Ovary (tissue), 7 donors: ENCODE measurements at regions not wholly inside any gene's neighbourhood (a gene's known extent, or its start where the extent isn't known, plus 50 kb on each side); places are given as distances from the start of the nearest gene placed in this dataset.

Source experiments
- DNase-seq, 5 donors: peaks; one replicate each; pipeline ENCODE4 v3.0.0-alpha.2; 2019 to 2020
- H3K27ac ChIP-seq, 2 donors: fragments of 200-600 bp; one replicate each; pipeline versions ENCODE4 v1.5.1 to v1.8.0; 2019 to 2022
- H3K27me3 ChIP-seq: fragments of 200-600 bp; one replicate; pipeline ENCODE4 v1.8.0; 2022
- H3K36me3 ChIP-seq: fragments of 200-600 bp; sonication (generic); one replicate; pipeline ENCODE4 v1.5.1; 2019
- H3K4me1 ChIP-seq: one replicate; pipeline ENCODE4 v1.8.1; 2013; ENCODE audit warnings: mild to moderate bottlenecking, moderate library complexity; ENCODE audit not compliant: insufficient read depth
- H3K4me3 ChIP-seq: fragments of 200-600 bp; sonication (generic); one replicate; pipeline ENCODE4 v1.5.1; 2017
- H3K9me3 ChIP-seq, 2 donors: fragments of 200-600 bp in 1 of 2; sonication (generic) in 1 of 2; one replicate each; pipeline versions ENCODE4 v1.5.1 to v1.8.1; 2013 to 2019; ENCODE audit warnings: mild to moderate bottlenecking in 1 of 2, moderate library complexity in 1 of 2
- EP300 ChIP-seq: sonication (generic); formaldehyde crosslinking; IDR thresholded peaks from one replicate; pipeline ENCODE4 v1.6.1; 2017; ENCODE audit warnings: antibody characterized with exemption
- POLR2A ChIP-seq: fragments of 450-650 bp; IDR thresholded peaks from one replicate; pipeline ENCODE4 v1.6.1; 2017; ENCODE audit warnings: antibody characterized with exemption, mild to moderate bottlenecking, moderate library complexity
- WGBS, 3 donors: extraction: QIAGEN DNeasy Blood & Tissue Kit in 1 of 3; methylation state at CpG; one replicate each; pipeline versions ENCODE4 v1.1.5 to v1.1.7; 2013 to 2017; 5-methylcytosine and 5-hydroxymethylcytosine counted together
- intact Hi-C, 4 donors: fragments of 100-400 bp; cut with DNase I; formaldehyde crosslinking; loops; one replicate each; pipeline versions ENCODE4 v1.11.0 to v1.15.1; 2022 to 2023
- TF ChIP-seq, protein P1 (sequence below), 3 donors: fragments of 450-650 bp in 2 of 3; fragments of 200-600 bp in 1 of 3; IDR thresholded peaks; one replicate each; pipeline versions ENCODE4 v1.5.1 to v1.8.0; 2016 to 2022; ENCODE audit warnings: antibody characterized with exemption in 3 of 3, mild to moderate bottlenecking in 1 of 3
- donor health status: DM: no; HTN: no; CAD: no; lungs with moderate emphysema.
- donor health status: DM: no; HTN: no; CAD: no.
- donor health status: Bipolar disorder and iron deficiency.
- donor health status: DM: no; HTN: no; CAD: no.
- donor health status: DM: yes; HTN: yes; CAD: no.

DNA sequence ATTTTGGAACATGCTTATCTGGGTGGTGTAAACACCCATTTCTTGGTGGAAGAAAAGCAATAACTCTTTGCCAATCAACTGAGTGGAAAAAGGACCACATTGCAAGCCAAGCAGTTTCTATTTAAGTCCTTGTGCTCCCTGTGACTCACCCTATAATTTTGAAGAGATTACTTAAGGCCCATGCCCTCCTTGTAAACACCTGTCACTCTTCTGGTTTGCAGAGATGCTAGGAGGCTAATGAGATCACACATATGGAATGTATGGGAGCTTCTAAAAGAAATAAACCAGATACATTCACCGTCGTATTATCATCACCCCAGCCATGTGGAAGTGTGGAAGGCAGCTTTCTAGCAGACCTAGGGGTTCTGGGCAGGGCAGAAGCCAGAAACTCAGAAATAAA is 337.1 kb downstream of the GADD45G start:
- H3K4me1 ChIP-seq, result peaks cover 11% of the 10 kb centered on the region
- H3K4me3 ChIP-seq, result no peak overlapping the region
- no peaks in the 10 kb centered on the region for H3K27me3 ChIP-seq
- no peak overlapping the region for H3K27ac ChIP-seq
- no peak for DNase-seq
- intact Hi-C loops, result no loop called here
- H3K9me3 ChIP-seq, result no peaks in the 10 kb centered on the region
- TF ChIP-seq POLR2A (no peak), EP300 (no peak)
- TF ChIP-seq, protein P1, sequence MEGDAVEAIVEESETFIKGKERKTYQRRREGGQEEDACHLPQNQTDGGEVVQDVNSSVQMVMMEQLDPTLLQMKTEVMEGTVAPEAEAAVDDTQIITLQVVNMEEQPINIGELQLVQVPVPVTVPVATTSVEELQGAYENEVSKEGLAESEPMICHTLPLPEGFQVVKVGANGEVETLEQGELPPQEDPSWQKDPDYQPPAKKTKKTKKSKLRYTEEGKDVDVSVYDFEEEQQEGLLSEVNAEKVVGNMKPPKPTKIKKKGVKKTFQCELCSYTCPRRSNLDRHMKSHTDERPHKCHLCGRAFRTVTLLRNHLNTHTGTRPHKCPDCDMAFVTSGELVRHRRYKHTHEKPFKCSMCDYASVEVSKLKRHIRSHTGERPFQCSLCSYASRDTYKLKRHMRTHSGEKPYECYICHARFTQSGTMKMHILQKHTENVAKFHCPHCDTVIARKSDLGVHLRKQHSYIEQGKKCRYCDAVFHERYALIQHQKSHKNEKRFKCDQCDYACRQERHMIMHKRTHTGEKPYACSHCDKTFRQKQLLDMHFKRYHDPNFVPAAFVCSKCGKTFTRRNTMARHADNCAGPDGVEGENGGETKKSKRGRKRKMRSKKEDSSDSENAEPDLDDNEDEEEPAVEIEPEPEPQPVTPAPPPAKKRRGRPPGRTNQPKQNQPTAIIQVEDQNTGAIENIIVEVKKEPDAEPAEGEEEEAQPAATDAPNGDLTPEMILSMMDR (IDR thresholded peaks at IDR 0.05), result no peak
- H3K36me3 ChIP-seq, result no peaks in the 10 kb centered on the region
- WGBS, 3 donors, result 27 to 47% (median 42%) methylated on average over 2 of the region's 2 CpGs

DNA sequence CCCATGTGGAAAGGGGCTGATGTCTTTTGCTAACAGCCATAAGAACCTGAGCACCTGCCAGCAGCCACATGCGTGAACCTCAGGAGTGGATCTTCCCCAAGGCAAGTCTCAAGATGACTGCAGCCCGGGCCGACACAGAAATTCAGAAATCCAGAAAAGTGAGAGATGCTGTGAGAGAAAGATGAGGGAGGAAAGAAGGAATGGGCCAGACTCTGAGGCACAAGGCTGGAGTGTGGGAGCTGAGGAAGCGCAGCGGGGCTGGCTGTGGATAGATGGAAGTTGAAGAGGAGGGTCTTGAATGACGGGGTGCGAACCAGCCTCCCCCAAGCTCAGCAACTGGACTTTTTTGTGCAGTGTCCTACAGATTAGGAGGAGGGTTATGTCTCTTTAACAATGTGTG is 337.8 kb downstream of the GADD45G start:
- H3K9me3 ChIP-seq, result no peaks in the 10 kb centered on the region
- intact Hi-C loops, result no loop called here
- peaks cover 11% of the 10 kb centered on the region for H3K4me1 ChIP-seq
- H3K27ac ChIP-seq, result no peak overlapping the region
- DNase-seq, result no peak
- 75 to 91% (median 91%) methylated on average over 7 of the region's 7 CpGs for WGBS, 3 donors
- H3K27me3 ChIP-seq, result no peaks in the 10 kb centered on the region
- no peaks in the 10 kb centered on the region for H3K36me3 ChIP-seq
- TF ChIP-seq, protein P1 (IDR thresholded peaks at IDR 0.05), result no peak
- no peak for TF ChIP-seq EP300
- no peak for TF ChIP-seq POLR2A
- H3K4me3 ChIP-seq, result no peak overlapping the region

DNA sequence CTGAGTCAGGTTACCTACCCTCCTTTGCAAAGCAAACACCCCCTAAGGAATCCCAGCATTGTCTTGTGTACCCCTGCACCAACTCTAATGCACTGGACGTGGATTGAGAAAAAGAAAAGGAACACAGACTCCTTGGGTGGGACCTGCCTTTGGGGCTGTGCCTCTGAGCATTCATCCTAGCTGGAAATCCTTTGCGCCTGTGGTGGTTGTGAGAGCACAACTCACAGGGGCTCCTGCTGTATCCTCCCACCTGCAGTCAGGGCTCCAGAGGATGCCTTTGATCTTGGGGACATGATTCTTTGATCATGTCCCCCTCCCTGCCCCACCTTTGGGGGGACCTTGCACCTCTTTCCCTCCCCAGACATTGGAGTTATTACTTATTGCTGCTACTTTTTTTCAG is 338.5 kb downstream of the GADD45G start:
- DNase-seq, result no peak
- Histone ChIP-seq H3K4me1 (peaks cover 11% of the 10 kb centered on the region), H3K4me3 (no peak overlapping the region), H3K9me3 (no peaks in the 10 kb centered on the region), H3K36me3 (no peaks in the 10 kb centered on the region), H3K27me3 (no peaks in the 10 kb centered on the region), H3K27ac (no peak overlapping the region)
- 83 to 97% (median 92%) methylated on average over 2 of the region's 2 CpGs for WGBS, 3 donors
- no peak for TF ChIP-seq POLR2A
- TF ChIP-seq, protein P1 (IDR thresholded peaks at IDR 0.05), result no peak
- intact Hi-C loops, result no loop called here

DNA sequence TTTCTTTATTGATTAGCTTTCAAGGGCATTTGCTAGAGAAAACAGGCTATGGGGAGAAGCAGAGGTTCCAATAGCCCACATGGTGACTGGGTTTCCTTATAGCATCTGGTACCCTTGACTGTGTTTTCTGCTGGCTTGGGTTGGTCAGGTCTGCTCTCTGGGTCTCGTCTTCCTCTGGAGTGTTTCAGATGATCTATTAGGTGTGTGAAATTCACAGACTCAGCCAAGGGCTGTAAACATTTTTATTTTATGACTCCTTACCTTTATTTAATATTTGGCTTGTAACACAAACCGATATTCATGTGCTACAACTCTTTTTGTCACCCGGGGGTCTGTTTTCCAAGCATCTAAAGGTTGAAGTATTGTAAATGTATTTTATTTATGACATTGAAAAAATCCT is 338.9 kb downstream of the GADD45G start:
- Histone ChIP-seq H3K9me3 (no peaks in the 10 kb centered on the region), H3K27me3 (no peaks in the 10 kb centered on the region), H3K27ac (no peak overlapping the region), H3K4me3 (no peak overlapping the region), H3K4me1 (peaks cover 11% of the 10 kb centered on the region), H3K36me3 (no peaks in the 10 kb centered on the region)
- no peak for DNase-seq
- WGBS, 3 donors, result 78 to 92% (median 87%) methylated on average over 3 of the region's 3 CpGs
- TF ChIP-seq, protein P1 (IDR thresholded peaks at IDR 0.05), result no peak
- TF ChIP-seq POLR2A (no peak), EP300 (no peak)
- intact Hi-C loops, result no loop called here

DNA sequence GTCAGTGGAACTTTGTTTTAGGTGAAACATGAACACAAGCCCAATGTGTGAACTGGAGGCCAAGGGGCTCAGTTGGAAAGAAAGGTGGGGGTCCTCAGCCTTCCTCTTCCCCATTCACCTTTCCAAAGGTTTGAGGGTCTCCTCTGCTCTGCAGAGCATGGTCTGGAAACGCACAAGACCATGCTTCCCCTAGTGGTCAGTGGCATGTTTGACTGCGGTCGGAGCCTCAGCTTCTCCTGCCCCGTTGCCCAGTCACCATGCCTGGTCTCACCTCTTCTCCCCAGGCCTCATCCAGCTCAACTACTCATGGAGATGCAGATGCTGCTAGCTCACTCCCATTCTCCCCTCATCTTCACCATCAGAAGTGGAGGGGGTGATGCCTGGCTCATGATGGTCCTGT is 340.3 kb downstream of the GADD45G start:
- H3K4me1 ChIP-seq, result peaks cover 8% of the 10 kb centered on the region
- 81 to 84% (median 83%) methylated on average over 4 of the region's 4 CpGs for WGBS, 3 donors
- no peaks in the 10 kb centered on the region for H3K36me3 ChIP-seq
- intact Hi-C loops, result loop anchor here in 1 of 4 donors (5.0 kb wide), 1 partner anchor 757 kb away; no protein-coding TSS in a partner anchor
- H3K27ac ChIP-seq, result no peak overlapping the region
- no peaks in the 10 kb centered on the region for H3K27me3 ChIP-seq
- H3K4me3 ChIP-seq, result no peak overlapping the region
- TF ChIP-seq, protein P1 (IDR thresholded peaks at IDR 0.05), result no peak
- TF ChIP-seq POLR2A, result no peak
- no peak for TF ChIP-seq EP300
- H3K9me3 ChIP-seq, result no peaks in the 10 kb centered on the region
- DNase-seq, result no peak
